ENCODE measurements at regions not wholly inside any gene's neighbourhood (a gene's known extent, or its start where the extent isn't known, plus 50 kb on each side); places are given as distances from the start of the nearest gene placed in this dataset.

DNA sequence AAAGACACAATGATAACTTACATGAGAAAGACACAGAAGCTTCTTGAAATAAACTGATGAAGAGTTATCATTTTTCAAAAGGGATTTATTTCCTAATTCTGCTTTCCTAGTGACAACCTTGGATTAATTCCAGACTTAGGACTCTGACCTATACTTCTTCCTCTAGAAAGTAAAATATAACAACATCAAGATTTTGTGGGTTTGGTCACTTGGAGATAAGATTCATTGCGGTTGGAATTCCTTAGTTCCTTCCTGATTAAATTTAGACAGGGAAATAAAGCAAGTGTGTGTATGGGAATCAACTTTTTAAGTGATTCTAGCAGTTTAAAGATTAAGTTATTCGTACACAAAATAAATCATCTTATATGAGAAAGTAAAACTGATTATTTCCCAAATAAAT lies 208.4 kb upstream of the CCDC150 start:
- DNase-seq = no peak
- H3K4me1 Mint-ChIP-seq = peaks cover 6% of the 10 kb centered on the region
- CTCF ChIA-PET = interaction anchor here (1.2 kb wide), 1 partner anchor 17 kb away, joined by 3 read pairs; no protein-coding TSS in a partner anchor
- no peak overlapping the region for H3K4me3 Mint-ChIP-seq
- H3K9me3 Mint-ChIP-seq = no peaks in the 10 kb centered on the region
- no peak overlapping the region for H3K27ac Mint-ChIP-seq
- H3K27me3 Mint-ChIP-seq = peaks cover 8% of the 10 kb centered on the region
- H3K36me3 Mint-ChIP-seq = no peaks in the 10 kb centered on the region

DNA sequence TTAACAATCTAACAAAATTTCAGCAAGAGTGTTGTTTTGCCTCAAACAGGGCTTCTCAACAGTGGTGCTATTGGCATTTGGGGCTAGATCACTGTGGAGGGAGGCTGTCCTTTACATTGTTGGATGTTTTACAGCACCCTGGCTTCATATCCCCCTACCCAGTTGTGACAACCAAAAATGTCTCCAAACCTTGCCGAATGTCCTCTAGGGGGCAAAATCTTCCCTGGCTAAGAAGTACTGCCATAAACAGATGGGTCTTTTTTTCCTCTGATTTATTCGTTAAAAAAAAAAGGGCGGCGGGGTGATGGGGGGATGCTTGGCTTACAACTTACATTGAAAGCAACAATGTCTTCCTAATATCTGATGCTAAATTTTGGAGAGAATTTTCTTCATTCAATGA lies 207.6 kb upstream of the CCDC150 start:
- CTCF ChIA-PET = interaction anchor here (0.6 to 1.2 kb wide), 3 partner anchors 18 to 28 kb away, joined by 3 read pairs; no protein-coding TSS in a partner anchor
- H3K4me3 Mint-ChIP-seq = no peak overlapping the region

DNA sequence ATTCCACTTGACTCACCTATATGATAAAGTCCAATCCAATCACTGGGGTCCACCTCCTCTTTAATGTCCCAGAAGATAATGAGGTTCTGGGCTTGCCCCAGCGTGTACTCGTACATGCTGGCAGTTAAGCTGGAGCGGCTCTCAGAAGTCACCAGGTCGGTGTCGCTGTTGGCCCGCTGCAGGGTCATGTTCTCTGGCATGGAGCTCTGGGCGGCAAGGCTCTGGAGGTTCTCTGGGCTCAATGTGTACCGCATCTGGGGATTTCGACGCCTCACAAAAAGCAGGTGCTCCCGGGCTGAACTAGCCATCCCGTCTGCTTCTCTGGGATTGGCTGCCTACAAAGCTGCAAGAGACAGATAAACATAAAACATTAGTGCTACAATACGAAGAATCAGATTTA lies 206.4 kb upstream of the CCDC150 start:
- CTCF ChIA-PET = no interaction called here
- H3K27me3 Mint-ChIP-seq = peaks cover 18% of the 10 kb centered on the region
- no peaks in the 10 kb centered on the region for H3K9me3 Mint-ChIP-seq
- DNase-seq = no peak
- H3K36me3 Mint-ChIP-seq = no peaks in the 10 kb centered on the region
- H3K27ac Mint-ChIP-seq = no peak overlapping the region
- H3K4me3 Mint-ChIP-seq = no peak overlapping the region
- H3K4me1 Mint-ChIP-seq = peaks cover 5% of the 10 kb centered on the region

More for the DNA sequence above, 207.6 kb upstream of the CCDC150 start:
- H3K36me3 Mint-ChIP-seq = no peaks in the 10 kb centered on the region
- H3K27me3 Mint-ChIP-seq = peaks cover 8% of the 10 kb centered on the region
- no peaks in the 10 kb centered on the region for H3K9me3 Mint-ChIP-seq
- peaks cover 6% of the 10 kb centered on the region for H3K4me1 Mint-ChIP-seq
- DNase-seq = no peak
- H3K27ac Mint-ChIP-seq = no peak overlapping the region

- Mint-ChIP-seq H3K9me3 (no peaks in the 10 kb centered on the region), H3K27me3 (peaks cover 19% of the 10 kb centered on the region), H3K27ac (no peak overlapping the region), H3K4me1 (no peaks in the 10 kb centered on the region), H3K36me3 (no peaks in the 10 kb centered on the region), H3K4me3 (no peak overlapping the region)
- CTCF ChIA-PET = interaction anchor here (1.0 kb wide), 1 partner anchor 96 kb away, joined by 3 read pairs; no protein-coding TSS in a partner anchor
- no peak for DNase-seq
Measured at GRCh38 chr2:196434217-196434616, 205.3 kb upstream of the CCDC150 start.

- peaks cover 20% of the 10 kb centered on the region for H3K27me3 Mint-ChIP-seq
- H3K27ac Mint-ChIP-seq = no peak overlapping the region
- CTCF ChIA-PET = interaction anchor here (1.0 kb wide), 1 partner anchor 19 kb away, joined by 4 read pairs; no protein-coding TSS in a partner anchor
- H3K4me1 Mint-ChIP-seq = no peaks in the 10 kb centered on the region
- H3K36me3 Mint-ChIP-seq = no peaks in the 10 kb centered on the region
- H3K9me3 Mint-ChIP-seq = no peaks in the 10 kb centered on the region
- no peak overlapping the region for H3K4me3 Mint-ChIP-seq
- DNase-seq = no peak
Measured at GRCh38 chr2:196435189-196435588, 204.3 kb upstream of the CCDC150 start.

DNA sequence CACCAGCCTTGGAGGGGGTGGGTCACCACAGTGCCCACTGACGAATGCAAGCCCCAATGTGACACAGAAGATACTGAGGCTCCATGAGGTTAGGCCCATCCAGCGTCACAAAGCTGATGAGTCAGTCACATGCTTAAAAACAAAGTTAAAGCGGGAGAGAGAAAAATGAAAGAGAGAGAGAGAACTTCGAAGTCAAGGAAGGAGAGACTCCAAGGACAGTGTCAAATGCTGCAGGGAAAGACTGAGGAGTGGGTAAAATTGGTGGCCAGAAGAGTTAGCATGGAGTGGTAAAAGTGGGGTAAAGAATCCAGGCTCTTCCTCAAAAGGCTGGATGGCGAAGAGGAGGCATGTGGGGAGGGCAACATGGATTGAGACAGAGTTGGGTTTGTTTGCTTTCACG lies 201.9 kb upstream of the CCDC150 start:
- H3K4me3 Mint-ChIP-seq = no peak overlapping the region
- H3K36me3 Mint-ChIP-seq = no peaks in the 10 kb centered on the region
- no peak overlapping the region for H3K27ac Mint-ChIP-seq
- H3K27me3 Mint-ChIP-seq = peaks cover 20% of the 10 kb centered on the region
- no peaks in the 10 kb centered on the region for H3K4me1 Mint-ChIP-seq
- CTCF ChIA-PET = interaction anchor here (0.5 kb wide), 1 partner anchor 101 kb away, joined by 3 read pairs; no protein-coding TSS in a partner anchor
- H3K9me3 Mint-ChIP-seq = no peaks in the 10 kb centered on the region
- no peak for DNase-seq

DNA sequence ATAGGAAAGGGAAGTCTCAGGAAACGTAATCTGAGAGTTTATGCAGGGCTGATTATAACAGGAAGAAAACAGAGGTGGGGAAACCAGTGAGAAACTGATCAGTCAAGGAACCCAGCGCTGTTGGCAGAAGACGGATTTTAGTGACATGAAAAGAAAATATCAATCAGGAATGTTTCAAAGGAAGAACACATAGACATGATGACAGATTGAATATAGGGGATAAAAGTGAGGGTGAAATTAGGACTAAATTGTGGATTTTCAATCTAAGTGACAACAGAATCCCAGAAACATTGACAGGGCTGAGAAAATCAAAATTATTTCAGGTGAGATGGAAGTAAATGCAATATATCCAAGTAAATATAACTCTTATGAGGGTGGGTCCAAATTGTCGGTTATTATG lies 199.8 kb upstream of the CCDC150 start:
- CTCF ChIA-PET = no interaction called here
- Mint-ChIP-seq H3K4me1 (no peaks in the 10 kb centered on the region), H3K27me3 (peaks cover 15% of the 10 kb centered on the region), H3K9me3 (no peaks in the 10 kb centered on the region), H3K4me3 (no peak overlapping the region), H3K36me3 (no peaks in the 10 kb centered on the region), H3K27ac (no peak overlapping the region)
- no peak for DNase-seq

- H3K4me1 Mint-ChIP-seq = no peaks in the 10 kb centered on the region
- H3K27ac Mint-ChIP-seq = no peak overlapping the region
- H3K4me3 Mint-ChIP-seq = no peak overlapping the region
- CTCF ChIA-PET = interaction anchor here (0.9 kb wide), 1 partner anchor 13 kb away, joined by 3 read pairs; no protein-coding TSS in a partner anchor
- no peak for DNase-seq
- no peaks in the 10 kb centered on the region for H3K36me3 Mint-ChIP-seq
- H3K9me3 Mint-ChIP-seq = no peaks in the 10 kb centered on the region
- H3K27me3 Mint-ChIP-seq = peaks cover 15% of the 10 kb centered on the region
Measured at GRCh38 chr2:196440413-196440812, 199.1 kb upstream of the CCDC150 start.

- no peak for DNase-seq
- Mint-ChIP-seq H3K4me3 (no peak overlapping the region), H3K36me3 (no peaks in the 10 kb centered on the region), H3K27me3 (peaks cover 20% of the 10 kb centered on the region), H3K4me1 (no peaks in the 10 kb centered on the region), H3K27ac (no peak overlapping the region), H3K9me3 (no peaks in the 10 kb centered on the region)
- CTCF ChIA-PET = interaction anchor here (1.1 kb wide), 1 partner anchor 12 kb away, joined by 3 read pairs; no protein-coding TSS in a partner anchor
Measured at GRCh38 chr2:196441527-196441926, 198.0 kb upstream of the CCDC150 start.

DNA sequence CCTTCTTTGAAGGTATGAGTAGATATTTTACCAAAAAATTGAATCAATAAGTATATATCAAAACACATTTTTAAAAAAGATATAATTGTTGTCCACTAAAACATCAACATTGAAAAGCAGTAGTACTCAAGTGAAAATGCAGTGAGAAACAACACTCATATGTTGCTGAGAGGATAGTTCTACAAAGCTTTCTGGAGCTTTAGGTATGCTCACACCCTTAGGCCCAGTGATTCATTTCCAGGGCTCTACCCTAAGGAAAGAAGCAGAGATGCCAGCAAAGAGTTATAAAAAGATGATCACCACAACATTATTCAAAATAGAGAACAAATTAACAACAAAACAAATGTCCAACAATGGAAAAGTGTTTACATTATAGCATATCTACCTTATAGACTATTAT lies 197.3 kb upstream of the CCDC150 start:
- H3K36me3 Mint-ChIP-seq = no peaks in the 10 kb centered on the region
- H3K4me1 Mint-ChIP-seq = no peaks in the 10 kb centered on the region
- H3K9me3 Mint-ChIP-seq = no peaks in the 10 kb centered on the region
- CTCF ChIA-PET = interaction anchor here (1.1 kb wide), 1 partner anchor 11 kb away, joined by 3 read pairs; no protein-coding TSS in a partner anchor
- DNase-seq = no peak
- H3K4me3 Mint-ChIP-seq = no peak overlapping the region
- no peak overlapping the region for H3K27ac Mint-ChIP-seq
- H3K27me3 Mint-ChIP-seq = peaks cover 17% of the 10 kb centered on the region

DNA sequence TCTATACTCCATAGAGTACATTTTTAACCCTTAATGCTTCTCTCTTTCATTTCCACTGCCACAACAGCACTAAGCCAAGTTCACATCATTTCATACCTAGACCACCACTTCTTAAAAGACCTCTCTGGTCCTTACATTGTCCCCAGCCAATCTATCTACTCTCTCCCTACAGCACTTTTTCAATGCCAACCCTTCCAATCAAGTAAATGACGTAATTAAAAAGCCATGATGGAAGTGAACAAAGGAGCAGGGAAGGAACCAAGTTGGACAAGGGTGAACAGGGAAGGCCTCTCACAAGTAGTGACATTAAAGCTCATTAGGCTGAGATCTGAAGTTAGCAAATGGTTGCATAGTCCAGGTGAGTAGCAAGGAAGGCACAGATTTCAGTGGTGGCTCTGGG lies 195.1 kb upstream of the CCDC150 start:
- H3K27me3 Mint-ChIP-seq = peaks cover 6% of the 10 kb centered on the region
- H3K4me1 Mint-ChIP-seq = no peaks in the 10 kb centered on the region
- no peak overlapping the region for H3K27ac Mint-ChIP-seq
- CTCF ChIA-PET = no interaction called here
- no peaks in the 10 kb centered on the region for H3K36me3 Mint-ChIP-seq
- no peak for DNase-seq
- no peak overlapping the region for H3K4me3 Mint-ChIP-seq
- H3K9me3 Mint-ChIP-seq = no peaks in the 10 kb centered on the region

DNA sequence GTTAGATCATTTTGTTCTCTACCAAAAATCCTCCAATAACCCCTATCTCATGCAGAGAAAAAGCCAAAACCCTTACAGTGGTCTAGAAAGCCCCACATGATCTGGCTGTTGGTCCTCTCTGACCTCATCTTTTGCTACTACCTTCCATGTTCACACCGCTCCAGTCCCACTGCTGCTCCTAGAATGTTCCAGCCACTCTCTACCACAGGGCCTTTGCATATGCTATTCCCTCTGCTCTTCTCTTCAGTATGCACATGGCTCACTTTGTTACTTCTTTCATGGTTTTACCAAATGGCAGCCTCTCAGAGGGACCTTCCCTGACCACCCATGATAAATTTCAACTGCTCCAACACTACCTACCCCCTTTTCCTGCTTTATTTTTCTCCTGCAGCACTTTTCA lies 193.5 kb upstream of the CCDC150 start:
- Mint-ChIP-seq H3K4me3 (no peak overlapping the region), H3K27me3 (peaks cover 4% of the 10 kb centered on the region), H3K4me1 (no peaks in the 10 kb centered on the region), H3K9me3 (no peaks in the 10 kb centered on the region), H3K36me3 (no peaks in the 10 kb centered on the region), H3K27ac (no peak overlapping the region)
- CTCF ChIA-PET = no interaction called here
- no peak for DNase-seq

GRCh38 chr2:196448407-196449079 lies 191.0 kb upstream of the CCDC150 start:
- no peaks in the 10 kb centered on the region for H3K4me1 Mint-ChIP-seq
- peaks cover 8% of the 10 kb centered on the region for H3K27me3 Mint-ChIP-seq
- H3K9me3 Mint-ChIP-seq = no peaks in the 10 kb centered on the region
- H3K36me3 Mint-ChIP-seq = no peaks in the 10 kb centered on the region
- CTCF ChIA-PET = interaction anchor here (0.7 kb wide), 1 partner anchor 9 kb away, joined by 3 read pairs; no protein-coding TSS in a partner anchor
- no peak overlapping the region for H3K4me3 Mint-ChIP-seq
- no peak overlapping the region for H3K27ac Mint-ChIP-seq
- no peak for DNase-seq

- CTCF ChIA-PET = no interaction called here
Measured at GRCh38 chr2:196449083-196449482, 190.4 kb upstream of the CCDC150 start.

DNA sequence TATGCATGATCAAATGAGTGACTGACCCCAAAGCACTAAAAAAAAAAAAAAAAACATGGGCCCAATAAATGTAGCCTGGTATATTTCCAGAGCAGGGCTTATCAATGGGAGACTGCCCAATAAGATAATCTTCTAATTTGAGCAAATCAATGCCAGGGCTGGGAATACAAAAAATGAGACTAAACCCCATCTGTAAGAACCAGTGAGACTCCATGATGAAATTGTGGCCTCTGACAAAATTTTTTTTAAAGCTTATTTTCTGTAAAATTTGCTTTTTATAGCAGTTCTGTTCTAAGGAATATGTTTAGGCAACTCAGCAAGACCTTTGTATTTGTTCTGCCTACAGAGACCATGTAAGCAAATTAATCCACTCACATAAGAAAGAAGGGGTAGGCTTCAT lies 186.8 kb upstream of the CCDC150 start:
- no peaks in the 10 kb centered on the region for H3K9me3 Mint-ChIP-seq

More at GRCh38 chr2:196449083-196449482, 190.4 kb upstream of the CCDC150 start:
- Mint-ChIP-seq H3K27me3 (peaks cover 8% of the 10 kb centered on the region), H3K9me3 (no peaks in the 10 kb centered on the region), H3K27ac (no peak overlapping the region), H3K4me3 (no peak overlapping the region), H3K36me3 (no peaks in the 10 kb centered on the region), H3K4me1 (peaks cover 2% of the 10 kb centered on the region)
- DNase-seq = no peak

More for the DNA sequence above, 186.8 kb upstream of the CCDC150 start:
- DNase-seq = no peak
- Mint-ChIP-seq H3K4me3 (no peak overlapping the region), H3K27ac (no peak overlapping the region), H3K27me3 (peaks cover 4% of the 10 kb centered on the region), H3K36me3 (no peaks in the 10 kb centered on the region), H3K4me1 (peaks cover 2% of the 10 kb centered on the region)
- CTCF ChIA-PET = interaction anchor here (0.6 to 4.1 kb wide), 23 partner anchors 11 to 384 kb away, joined by 3 to 48 read pairs (median 4); partner anchors contain the start of gene DNAH7
